ENCODE measurements at regions not wholly inside any gene's neighbourhood (a gene's known extent, or its start where the extent isn't known, plus 50 kb on each side); places are given as distances from the start of the nearest gene placed in this dataset.
A peak's percentile ranks its signal among the peaks of the same experiment; 100 is the strongest.

DNA sequence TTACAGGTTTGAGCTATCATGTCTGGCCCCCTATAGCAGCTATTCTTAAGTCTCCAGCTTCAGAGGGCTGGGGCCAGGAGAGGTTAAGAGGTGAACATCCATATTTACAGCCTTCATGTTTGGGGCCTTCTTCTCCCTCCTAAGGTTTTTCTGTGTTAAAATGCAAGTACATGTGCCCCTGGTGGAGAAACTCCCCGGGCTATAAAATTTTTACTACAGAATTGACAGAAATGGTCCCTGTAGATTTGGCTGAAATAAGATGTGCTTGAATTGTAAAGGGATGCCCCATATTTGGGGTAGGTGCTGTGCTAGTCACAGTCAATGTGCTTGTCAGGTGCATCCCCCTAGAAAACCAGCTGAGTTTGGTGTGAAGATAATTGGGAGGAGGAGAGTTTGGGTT is 263.3 kb upstream of the CXCR4 start:
- Histone ChIP-seq H3K27ac (peak overlapping the region; percentile 84), H3K9ac (peak overlapping the region; percentile 60), H4K20me1 (no peaks in the 10 kb centered on the region)

DNA sequence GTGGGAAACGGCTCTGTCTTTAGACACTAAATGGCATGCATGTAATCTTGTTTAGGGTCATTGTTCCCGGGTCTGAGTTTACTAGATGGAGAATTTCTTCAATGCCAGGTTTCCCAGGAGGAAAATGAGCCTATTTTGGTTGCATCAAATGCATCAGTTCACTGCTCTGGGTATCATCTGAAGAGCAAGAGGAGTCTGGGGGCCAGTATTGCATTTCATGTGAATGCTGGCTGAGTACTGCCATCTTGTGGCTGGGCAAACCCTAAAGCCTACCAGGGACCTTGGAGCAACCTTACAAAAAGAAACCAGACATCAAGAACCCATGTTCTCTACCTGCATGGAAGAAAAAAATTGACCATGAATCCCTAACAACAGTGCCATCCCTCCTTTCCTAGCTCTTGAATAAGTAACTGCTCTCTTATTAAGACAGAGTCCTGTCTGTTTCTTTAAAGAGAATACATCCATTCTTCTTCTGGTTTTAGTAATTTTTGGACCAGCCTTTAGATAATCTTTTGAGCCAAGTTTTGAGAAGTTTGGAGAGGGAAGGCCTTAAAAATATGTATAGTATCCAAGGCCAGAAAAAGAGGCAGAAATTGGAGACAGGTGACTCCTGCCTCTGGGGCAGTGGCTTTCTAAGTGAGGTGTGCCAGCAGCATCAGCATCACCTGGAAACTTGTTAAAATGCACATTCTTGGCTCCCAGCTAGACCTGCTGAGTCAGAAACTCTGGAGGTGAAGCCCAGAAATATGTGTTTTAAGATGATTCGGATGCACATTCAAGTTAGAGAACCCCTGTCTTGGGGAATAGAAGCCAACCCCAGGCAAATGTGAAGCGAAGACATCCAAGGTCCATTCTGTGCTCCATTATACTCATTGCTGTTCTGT is 261.0 kb upstream of the CXCR4 start:
- Histone ChIP-seq H3K36me3 (no peaks in the 10 kb centered on the region), H3K4me1 (peaks cover 84% of the 10 kb centered on the region), H3K27me3 (no peaks in the 10 kb centered on the region), H4K20me1 (no peaks in the 10 kb centered on the region), H3K4me3 (no peak overlapping the region), H3K4me2 (peak overlapping the region; percentile 75), H3K9me3 (no peaks in the 10 kb centered on the region), H3K9ac (peak overlapping the region; percentile 8; the same call in 1 of the 2 replicates), H3K27ac (peak overlapping the region; percentile 31; the same call in 1 of the 2 replicates)
- no peak for TF ChIP-seq Cebpa-rat (IDR thresholded peaks at IDR 0.05)

More for the DNA sequence above, 263.3 kb upstream of the CXCR4 start:
- Histone ChIP-seq H3K36me3 (no peaks in the 10 kb centered on the region), H3K4me3 (no peak overlapping the region), H3K9me3 (no peaks in the 10 kb centered on the region), H3K27me3 (no peaks in the 10 kb centered on the region), H3K4me2 (peak overlapping the region; percentile 59), H3K4me1 (peaks cover 83% of the 10 kb centered on the region)
- no peak for TF ChIP-seq Cebpa-rat (IDR thresholded peaks at IDR 0.05)

DNA sequence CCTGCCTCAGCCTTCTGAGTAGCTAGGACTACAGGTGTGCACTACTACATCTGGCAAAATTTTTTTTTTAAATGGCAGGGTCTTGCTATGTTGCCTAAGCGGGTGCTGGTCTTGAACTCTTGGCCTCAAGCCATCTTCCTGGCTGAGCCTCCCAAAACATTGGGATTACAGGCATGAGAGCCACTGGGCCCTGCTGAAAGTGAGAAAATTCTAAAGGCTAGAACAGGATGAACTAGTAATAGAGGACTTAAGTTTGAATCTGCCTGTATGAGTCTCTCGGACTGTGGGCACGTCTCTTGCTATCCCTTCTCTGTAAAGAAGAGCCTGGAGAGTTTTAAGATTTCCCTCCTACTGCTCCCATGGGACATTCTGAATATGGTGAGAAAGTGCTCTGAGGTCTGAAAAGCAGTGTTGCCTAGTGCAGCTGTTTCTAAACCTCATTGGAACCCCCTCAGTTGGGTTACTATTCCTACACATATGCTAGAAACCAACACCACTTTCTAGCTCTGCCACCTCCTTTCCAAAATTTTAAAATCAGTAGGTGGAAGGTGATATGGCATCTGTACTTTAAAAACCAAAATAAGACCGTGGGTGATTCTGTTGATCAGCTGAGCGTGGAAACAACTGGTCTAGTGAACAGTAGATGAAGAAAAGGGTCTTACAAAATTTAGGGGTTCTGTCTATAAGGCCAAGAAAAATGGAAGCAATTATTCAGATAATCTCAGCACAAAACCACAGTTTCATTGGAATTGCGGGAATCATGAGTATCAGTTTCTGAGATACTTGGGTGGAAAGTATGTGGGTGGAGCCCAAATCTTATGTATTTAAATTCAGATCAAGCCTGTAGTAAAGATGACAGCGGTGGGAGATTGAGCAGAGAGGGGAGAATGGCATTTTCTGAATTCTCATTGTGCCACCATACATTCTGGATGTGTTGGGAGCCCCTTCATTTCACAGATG is 259.8 kb upstream of the CXCR4 start:
- peaks cover 75% of the 10 kb centered on the region for H3K4me1 ChIP-seq
- no peak overlapping the region for H3K4me3 ChIP-seq
- no peak for TF ChIP-seq Cebpa-rat (IDR thresholded peaks at IDR 0.05)
- no peaks in the 10 kb centered on the region for H3K9me3 ChIP-seq
- peak overlapping the region; percentile 47 for H3K27ac ChIP-seq
- no peak overlapping the region; the same call in 1 of the 2 replicates for H3K9ac ChIP-seq
- no peaks in the 10 kb centered on the region for H3K36me3 ChIP-seq
- no peaks in the 10 kb centered on the region for H4K20me1 ChIP-seq
- H3K4me2 ChIP-seq: peak overlapping the region; percentile 75
- H3K27me3 ChIP-seq: no peaks in the 10 kb centered on the region

DNA sequence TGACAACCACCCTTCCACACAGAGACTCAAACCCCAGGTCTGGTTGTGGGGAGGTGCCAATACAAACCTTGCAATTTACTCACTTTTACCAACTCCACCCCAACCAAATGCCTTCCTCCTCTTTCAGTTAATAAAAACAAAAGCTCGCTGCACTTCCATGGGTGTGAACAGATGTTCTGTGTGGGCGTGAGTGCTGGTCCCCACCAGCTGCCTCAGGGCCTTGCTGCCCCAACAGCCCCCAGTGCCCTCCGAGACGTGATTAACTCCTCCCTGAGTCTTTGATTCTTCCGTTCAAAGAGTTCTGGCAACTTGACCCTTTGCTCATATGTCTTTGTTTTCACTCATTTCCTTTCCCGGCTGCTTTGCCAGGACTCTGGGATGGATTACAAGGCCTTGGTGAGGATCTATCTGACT is 258.9 kb upstream of the CXCR4 start:
- H3K4me2 ChIP-seq: peak overlapping the region; percentile 75
- H3K27me3 ChIP-seq: no peaks in the 10 kb centered on the region
- no peaks in the 10 kb centered on the region for H4K20me1 ChIP-seq
- H3K9ac ChIP-seq: peak overlapping the region; percentile 32; the same call in 1 of the 2 replicates
- peaks cover 66% of the 10 kb centered on the region for H3K4me1 ChIP-seq
- no peaks in the 10 kb centered on the region for H3K9me3 ChIP-seq
- TF ChIP-seq Cebpa-rat (IDR thresholded peaks at IDR 0.05): no peak
- H3K36me3 ChIP-seq: no peaks in the 10 kb centered on the region
- peak overlapping the region; percentile 47 for H3K27ac ChIP-seq
- no peak overlapping the region for H3K4me3 ChIP-seq

DNA sequence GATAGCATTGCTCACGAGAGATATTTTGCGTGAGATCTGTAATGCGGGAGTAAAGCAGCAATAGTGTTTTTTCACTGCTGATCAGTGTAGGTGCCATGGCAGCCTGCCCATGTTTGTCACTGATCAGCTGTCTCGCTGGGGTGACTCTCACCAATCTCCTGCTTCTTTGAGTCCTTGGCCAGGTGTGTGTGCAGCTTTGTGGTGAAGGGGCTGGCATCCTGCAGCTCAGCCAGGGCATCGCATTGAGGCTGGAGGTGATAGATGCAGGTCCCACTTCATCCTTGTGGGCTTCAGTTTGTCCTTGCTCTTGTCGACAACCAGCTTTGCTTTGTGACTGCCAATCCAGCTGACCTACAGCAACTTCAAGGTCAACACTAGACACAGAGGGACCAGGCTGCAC is 258.3 kb upstream of the CXCR4 start:
- no peak for TF ChIP-seq Cebpa-rat (IDR thresholded peaks at IDR 0.05)
- H3K9ac ChIP-seq: peak overlapping the region; percentile 32; the same call in 1 of the 2 replicates
- peak overlapping the region; percentile 75 for H3K4me2 ChIP-seq
- H3K27me3 ChIP-seq: no peaks in the 10 kb centered on the region
- no peak overlapping the region for H3K4me3 ChIP-seq
- H3K4me1 ChIP-seq: peaks cover 60% of the 10 kb centered on the region
- no peaks in the 10 kb centered on the region for H4K20me1 ChIP-seq
- peak overlapping the region; percentile 47 for H3K27ac ChIP-seq
- H3K9me3 ChIP-seq: no peaks in the 10 kb centered on the region
- no peaks in the 10 kb centered on the region for H3K36me3 ChIP-seq

DNA sequence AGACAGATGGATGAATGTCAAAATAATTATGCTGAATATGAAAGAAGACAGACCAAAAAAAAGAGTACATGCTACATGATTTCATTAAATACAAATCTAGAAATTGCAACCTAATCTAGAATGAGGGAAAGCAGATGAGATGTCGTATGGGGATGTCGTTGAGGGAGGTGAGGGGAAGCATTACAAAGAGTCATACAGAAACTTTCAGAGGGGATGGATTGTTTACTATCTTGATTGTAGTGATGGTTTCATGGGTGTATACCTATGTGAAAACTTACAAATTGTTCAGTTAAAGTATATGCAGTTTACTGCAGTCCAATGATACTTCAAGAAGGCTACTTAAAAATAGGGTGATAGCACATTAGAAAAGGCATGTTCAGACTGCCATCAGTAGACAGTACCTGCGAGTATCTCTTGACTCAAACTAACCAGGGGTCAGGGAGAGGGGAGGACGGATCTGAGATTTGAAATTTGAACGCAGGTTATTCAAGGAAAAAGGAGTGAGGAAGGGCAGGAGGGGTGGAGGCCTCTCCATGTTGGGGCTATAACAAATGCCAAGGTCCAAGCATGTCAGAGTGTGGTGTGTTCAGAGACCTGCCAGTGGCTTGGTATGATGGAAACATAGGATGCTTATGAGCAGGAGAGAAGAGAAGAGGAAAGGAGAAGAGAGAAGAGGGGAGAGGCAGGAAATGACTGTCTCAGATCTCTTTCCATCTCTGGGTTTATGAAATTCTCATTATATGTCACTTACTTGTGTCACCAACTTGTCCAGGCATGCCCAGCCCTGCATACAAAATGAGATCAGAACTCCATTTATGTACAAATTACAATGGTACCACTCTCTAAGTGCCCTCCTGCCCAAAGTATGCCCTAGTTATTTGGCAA is 257.3 kb upstream of the CXCR4 start:
- H3K9me3 ChIP-seq: no peaks in the 10 kb centered on the region
- no peak overlapping the region for H3K4me3 ChIP-seq
- no peaks in the 10 kb centered on the region for H4K20me1 ChIP-seq
- no peaks in the 10 kb centered on the region for H3K36me3 ChIP-seq
- no peak for TF ChIP-seq Cebpa-rat (IDR thresholded peaks at IDR 0.05)
- no peak overlapping the region for H3K9ac ChIP-seq
- H3K27me3 ChIP-seq: no peaks in the 10 kb centered on the region
- H3K27ac ChIP-seq: peak overlapping the region; percentile 47
- H3K4me1 ChIP-seq: peaks cover 50% of the 10 kb centered on the region
- H3K4me2 ChIP-seq: peak overlapping the region; percentile 75

DNA sequence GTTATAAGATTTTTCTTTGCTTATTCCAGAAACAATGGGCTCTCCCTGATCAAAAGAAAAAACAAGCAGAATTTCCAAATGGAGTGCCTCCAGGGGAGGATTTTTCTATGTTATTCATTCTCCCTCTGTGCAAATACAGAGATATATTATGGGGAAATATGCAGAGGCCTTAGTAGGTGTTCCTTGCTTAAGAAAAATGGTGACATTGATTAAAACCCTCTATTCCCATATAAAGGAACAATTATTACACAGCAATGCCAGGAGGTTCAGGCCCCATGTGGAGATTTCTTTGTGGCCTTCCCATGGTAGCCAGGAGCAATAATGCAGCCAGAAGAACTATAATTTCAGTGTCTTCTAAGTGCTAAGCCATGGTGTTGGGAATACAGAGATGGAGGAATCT is 255.9 kb upstream of the CXCR4 start:
- Histone ChIP-seq H4K20me1 (no peaks in the 10 kb centered on the region), H3K9ac (no peak overlapping the region), H3K27ac (no peak overlapping the region), H3K4me2 (no peak overlapping the region), H3K9me3 (no peaks in the 10 kb centered on the region), H3K4me3 (no peak overlapping the region), H3K27me3 (no peaks in the 10 kb centered on the region), H3K36me3 (no peaks in the 10 kb centered on the region), H3K4me1 (peaks cover 40% of the 10 kb centered on the region)
- TF ChIP-seq Cebpa-rat (IDR thresholded peaks at IDR 0.05): no peak

DNA sequence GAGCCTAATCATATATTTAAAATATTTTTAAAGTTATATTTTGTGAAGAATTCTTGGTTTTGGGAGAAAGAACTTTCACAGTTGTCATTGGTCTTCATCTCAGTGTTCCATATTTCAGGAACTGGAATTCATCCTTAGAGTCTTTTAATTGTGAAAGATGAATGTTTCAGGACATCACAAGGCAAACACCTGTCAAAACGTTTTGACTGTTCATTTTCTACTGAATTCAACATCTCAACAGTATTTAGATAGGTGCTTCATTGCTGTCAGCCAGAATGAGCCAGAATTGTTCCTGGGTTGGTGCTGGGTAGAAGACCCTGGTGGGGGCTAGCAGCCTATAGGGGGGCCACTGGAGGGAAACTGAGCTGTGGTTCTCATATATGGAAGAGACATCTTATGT is 255.1 kb upstream of the CXCR4 start:
- no peak for TF ChIP-seq Cebpa-rat (IDR thresholded peaks at IDR 0.05)

DNA sequence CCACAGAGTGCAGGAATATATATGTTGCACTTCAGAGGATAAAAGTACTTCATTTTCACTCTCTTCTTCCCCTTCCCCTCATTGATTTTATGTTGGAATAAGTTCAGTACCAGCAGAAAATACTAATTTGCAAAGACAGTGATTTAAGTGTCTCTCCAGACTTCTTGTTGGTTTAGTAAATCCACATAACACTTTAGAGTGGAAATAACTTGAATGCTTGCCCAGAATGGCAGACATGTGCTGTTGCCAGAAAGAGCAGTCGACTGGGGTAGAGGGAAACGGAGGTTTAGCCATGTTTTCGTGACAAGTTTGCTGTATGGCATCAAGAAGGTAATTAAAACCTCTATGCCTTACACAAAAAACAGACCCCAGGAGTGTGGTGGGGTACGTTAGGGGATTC is 246.0 kb upstream of the CXCR4 start:
- no peaks in the 10 kb centered on the region for H3K4me1 ChIP-seq
- H3K27ac ChIP-seq: no peak overlapping the region
- peaks cover 3% of the 10 kb centered on the region; the same call in 1 of the 2 replicates for H3K9me3 ChIP-seq
- no peaks in the 10 kb centered on the region for H3K36me3 ChIP-seq
- H3K4me2 ChIP-seq: no peak overlapping the region
- H4K20me1 ChIP-seq: no peaks in the 10 kb centered on the region
- H3K9ac ChIP-seq: no peak overlapping the region
- no peaks in the 10 kb centered on the region for H3K27me3 ChIP-seq
- TF ChIP-seq Cebpa-rat (IDR thresholded peaks at IDR 0.05): no peak
- no peak overlapping the region for H3K4me3 ChIP-seq

More for the DNA sequence above, 255.1 kb upstream of the CXCR4 start:
- Histone ChIP-seq H3K9ac (no peak overlapping the region), H3K27ac (no peak overlapping the region), H3K4me3 (no peak overlapping the region), H3K27me3 (no peaks in the 10 kb centered on the region), H4K20me1 (no peaks in the 10 kb centered on the region), H3K4me2 (no peak overlapping the region), H3K4me1 (peaks cover 31% of the 10 kb centered on the region), H3K9me3 (no peaks in the 10 kb centered on the region), H3K36me3 (no peaks in the 10 kb centered on the region)
